ENCODE measurements at regions not wholly inside any gene's neighbourhood (a gene's known extent, or its start where the extent isn't known, plus 50 kb on each side); places are given as distances from the start of the nearest gene placed in this dataset.

- no peak for TF ChIP-seq EZH2 (IDR thresholded peaks at IDR 0.05; ENCODE audit: low read length, unreplicated experiment)
- no peak for TF ChIP-seq CTCF (conservative IDR thresholded peaks at IDR 0.05; ENCODE audit: low read depth, low read length)
- TF ChIP-seq EZH2phosphoT487 (IDR thresholded peaks at IDR 0.05; ENCODE audit: borderline replicate concordance, low read length): no peak
Measured at GRCh38 chr6:10175362-10175761, 239.5 kb downstream of the TFAP2A start.

All from PC-3 (cell line).